AG09319 (cell line): ENCODE measurements at regions not wholly inside any gene's neighbourhood (a gene's known extent, or its start where the extent isn't known, plus 50 kb on each side); places are given as distances from the start of the nearest gene placed in this dataset.

Experiments used
- DNase-seq: peaks from one replicate; pipeline ENCODE4 v3.0.0-alpha.2; 2010; ENCODE audit warnings: low read depth; ENCODE audit errors: extremely low read depth
- TF ChIP-seq, protein P1 (sequence below): IDR thresholded peaks from 2 replicates; pipeline ENCODE4 v1.5.1; 2011; ENCODE audit warnings: low read depth, mild to moderate bottlenecking, inconsistent platforms, low read length, moderate library complexity

DNA sequence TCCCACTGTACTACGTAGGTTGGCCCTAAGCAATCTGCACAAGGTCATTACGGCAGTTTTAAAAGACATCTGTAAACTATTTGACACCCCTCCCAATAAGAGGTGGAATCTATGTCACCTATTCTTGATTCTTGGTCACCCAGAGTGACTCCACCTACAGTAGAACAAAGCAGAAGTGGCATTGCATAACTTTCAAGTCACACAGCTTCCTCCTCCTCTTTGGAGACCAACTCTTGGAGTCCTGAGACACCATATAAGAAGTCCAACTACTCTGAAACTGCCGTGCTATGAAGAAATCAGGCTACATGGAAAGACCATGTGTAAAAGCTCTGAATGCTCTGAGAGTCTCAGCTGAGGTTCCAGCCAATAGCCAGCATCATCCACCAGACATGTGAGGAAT, 253.5 kb upstream of the CDH20 start:
- TF ChIP-seq, protein P1, sequence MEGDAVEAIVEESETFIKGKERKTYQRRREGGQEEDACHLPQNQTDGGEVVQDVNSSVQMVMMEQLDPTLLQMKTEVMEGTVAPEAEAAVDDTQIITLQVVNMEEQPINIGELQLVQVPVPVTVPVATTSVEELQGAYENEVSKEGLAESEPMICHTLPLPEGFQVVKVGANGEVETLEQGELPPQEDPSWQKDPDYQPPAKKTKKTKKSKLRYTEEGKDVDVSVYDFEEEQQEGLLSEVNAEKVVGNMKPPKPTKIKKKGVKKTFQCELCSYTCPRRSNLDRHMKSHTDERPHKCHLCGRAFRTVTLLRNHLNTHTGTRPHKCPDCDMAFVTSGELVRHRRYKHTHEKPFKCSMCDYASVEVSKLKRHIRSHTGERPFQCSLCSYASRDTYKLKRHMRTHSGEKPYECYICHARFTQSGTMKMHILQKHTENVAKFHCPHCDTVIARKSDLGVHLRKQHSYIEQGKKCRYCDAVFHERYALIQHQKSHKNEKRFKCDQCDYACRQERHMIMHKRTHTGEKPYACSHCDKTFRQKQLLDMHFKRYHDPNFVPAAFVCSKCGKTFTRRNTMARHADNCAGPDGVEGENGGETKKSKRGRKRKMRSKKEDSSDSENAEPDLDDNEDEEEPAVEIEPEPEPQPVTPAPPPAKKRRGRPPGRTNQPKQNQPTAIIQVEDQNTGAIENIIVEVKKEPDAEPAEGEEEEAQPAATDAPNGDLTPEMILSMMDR, result no peak
- DNase-seq, result no peak

DNA sequence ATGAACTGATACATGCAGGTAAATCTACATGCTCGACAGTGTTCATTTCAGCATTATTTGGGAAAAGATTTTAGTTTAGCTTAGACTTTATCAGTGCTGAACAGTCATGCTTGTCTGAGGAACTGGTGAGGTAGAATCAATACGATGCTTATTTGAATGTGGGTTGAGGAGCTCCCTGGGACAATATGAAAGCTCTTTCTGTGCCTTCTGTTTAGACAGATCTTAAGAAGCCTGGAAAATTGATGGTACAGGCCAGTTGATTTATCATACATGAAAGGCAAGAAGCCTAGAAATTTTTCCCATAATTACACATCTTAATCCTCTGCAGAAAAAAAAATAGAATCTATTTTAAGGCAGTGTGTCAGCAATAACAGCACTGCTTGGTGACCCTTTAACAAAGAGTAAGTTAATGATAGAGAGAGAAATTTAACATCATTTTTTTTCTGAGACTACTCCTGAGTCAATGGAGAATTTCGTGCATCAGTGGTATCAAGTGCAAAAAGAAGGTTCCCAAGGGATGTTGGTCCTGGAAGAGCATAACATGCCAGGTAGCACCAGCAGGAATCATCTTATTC, 252.2 kb upstream of the CDH20 start:
- no peak for DNase-seq
- TF ChIP-seq, protein P1, result no peak

DNA sequence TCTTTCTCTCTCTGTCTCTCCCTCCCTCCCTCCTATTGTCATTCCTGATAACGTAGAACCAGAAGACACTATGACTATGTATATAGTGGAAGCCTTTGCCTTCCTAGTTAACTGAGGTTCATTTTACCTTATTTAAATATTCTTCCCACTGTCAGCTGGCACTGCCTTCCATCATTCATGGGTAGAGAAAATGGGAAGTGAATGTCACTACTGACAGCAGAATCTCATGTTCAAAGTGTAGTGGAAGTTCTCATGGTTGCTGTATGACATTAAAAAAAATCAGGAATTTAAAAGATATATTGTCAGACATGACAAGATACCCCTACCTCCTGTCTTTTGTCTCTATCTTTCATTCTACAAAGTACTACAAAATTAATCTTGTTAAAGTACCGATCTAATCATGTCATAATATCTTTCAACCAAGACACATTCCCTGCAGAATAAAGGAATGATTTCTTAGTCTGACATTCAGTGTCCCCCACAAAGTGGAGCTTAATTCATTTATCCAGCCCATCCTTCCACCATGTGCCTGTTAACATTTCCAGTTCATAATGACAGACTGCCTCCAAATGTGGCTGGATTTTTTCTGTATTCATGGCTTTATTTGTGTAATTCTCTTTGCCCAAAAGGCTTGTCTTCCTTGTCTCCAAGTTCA, 250.1 kb upstream of the CDH20 start:
- TF ChIP-seq, protein P1, result no peak
- DNase-seq, result no peak

DNA sequence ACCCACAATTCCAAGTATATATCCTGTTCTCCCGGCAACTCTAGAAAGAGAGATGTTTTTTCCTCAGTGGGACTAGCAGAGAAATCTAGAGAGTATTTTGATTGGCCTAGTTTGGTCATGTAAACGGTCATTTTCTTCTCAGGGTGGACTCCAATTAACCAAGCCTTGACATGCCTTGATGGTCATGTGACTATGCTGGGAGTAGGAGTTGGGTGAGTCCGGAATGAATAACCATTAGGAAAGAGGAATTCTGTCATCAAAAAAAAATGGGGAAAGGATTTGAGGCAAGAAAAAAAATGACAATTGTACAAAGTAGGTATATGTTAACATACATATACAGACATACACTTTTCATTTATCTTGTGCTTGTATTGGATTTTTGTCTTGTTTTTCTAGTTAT, 248.2 kb upstream of the CDH20 start:
- no peak for DNase-seq

DNA sequence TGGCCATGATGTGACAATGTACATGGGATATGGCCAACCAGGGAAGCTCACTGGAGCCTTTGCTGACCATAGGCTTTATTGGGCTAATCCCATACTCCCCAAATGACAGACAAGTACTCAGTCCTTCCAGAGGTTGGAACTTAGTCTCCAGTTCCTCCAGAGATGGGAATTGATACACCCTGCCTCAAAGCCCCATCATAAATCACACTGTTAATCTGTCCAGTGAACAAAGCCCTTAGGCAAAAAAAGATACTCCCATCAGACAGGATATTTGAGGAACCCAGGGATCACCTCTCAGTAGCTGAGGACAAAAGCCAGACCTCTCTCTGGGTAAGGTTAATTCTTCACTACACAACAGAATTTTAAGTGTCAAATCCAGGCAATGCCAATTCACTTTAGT, 247.5 kb upstream of the CDH20 start:
- DNase-seq, result no peak
- TF ChIP-seq, protein P1, result no peak

More for the DNA sequence above, 248.2 kb upstream of the CDH20 start:
- TF ChIP-seq, protein P1, result no peak

DNA sequence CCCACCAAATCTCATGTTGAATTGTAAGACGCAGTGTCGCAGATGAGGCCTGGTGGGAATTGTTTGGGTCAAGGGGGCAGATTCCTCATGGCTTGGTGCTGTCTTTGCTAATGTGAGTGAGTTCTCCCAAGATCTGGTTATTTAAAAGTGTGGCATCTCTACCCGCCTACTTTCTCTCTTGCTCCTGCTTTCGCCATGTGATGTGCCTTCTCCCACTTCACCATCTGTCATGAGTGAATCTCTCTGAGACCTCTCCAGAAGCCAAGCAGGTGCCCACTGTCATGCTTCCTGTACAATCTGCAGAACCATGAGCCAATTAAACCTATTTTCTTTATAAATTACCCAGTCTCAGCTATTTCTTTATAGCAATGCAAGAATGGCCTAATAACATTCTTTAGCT, 246.6 kb upstream of the CDH20 start:
- TF ChIP-seq, protein P1, result no peak
- no peak for DNase-seq

- TF ChIP-seq, protein P1, result no peak
- DNase-seq, result no peak
Observed at GRCh38 chr18:61091379-61091778, 241.9 kb upstream of the CDH20 start.
